M059J (cell line): ENCODE measurements at regions not wholly inside any gene's neighbourhood (a gene's known extent, or its start where the extent isn't known, plus 50 kb on each side); places are given as distances from the start of the nearest gene placed in this dataset.

Experiments
- DNase-seq: peaks from one replicate; pipeline ENCODE4 v3.0.0-alpha.2; 2012; ENCODE audit warnings: low read depth

DNA sequence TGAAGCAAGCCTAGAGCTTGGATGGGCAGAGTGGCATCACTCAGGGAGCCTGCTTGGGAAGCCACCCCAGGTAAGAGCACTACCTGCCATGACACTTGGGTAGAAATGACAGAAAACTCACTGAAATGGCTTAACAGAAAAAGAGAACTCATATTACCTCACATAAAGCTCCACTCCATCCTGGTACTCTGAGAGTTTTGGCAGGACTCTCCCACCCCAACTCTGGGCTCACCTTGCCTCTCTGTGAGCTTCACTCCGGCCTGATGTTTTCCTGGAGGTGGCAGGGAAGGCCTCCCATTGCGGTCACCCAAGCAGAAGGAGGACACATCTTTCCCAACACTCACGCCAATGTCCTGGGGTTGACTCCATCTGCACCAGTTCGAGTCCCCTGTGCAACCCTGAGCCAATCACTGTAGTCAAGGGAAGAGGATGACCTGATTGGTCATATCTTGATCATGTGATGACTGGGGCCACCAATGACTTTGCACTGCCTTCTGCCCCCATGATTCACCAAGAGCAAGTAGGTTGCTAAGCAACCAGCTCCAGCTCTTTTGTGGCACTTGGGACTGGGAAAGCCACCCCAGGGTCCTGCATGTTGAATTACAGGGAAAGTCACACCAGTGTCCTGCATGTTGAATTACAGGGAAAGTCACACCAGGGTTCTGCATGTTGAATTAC is 446.1 kb upstream of the SULF2 start:
- DNase-seq: no peak

DNA sequence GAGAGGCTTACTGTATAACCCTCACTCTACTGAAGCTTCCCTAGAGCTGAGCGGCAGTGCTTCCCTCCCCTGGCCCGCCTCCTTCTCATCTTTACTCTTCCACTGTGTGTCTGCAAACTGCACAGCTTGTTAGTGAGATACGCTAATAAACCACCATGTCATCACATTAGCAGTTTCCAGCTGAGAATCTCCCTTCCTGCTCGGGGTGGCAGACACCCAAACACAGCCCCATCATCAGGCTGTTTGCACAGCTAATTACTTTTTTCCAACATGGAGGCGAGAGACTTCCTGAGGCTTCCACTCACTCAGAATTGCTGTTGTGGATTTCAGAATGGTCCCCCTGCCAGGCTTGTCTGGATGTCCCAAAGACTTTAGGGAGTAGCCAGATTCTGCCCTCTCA is 444.9 kb upstream of the SULF2 start:
- DNase-seq: no peak

DNA sequence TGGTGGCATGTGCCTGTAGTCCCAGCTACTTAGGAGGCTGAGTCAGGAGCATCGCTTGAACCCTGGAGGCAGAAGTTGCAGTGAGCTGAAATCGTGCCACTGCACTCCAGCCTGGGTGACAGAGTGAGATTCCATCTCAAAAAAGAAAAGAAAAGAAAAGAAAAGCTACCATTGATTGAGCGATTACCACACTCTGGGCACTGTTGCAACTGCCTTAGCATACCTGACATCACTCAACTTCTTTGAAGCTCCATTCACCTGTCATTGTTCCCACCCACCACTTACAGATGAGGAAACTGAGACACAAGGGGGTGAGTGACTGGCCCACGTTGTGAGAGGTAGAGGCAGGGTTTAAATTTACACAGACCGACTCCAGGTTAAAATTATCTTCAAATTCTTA is 442.1 kb upstream of the SULF2 start:
- no peak for DNase-seq

DNA sequence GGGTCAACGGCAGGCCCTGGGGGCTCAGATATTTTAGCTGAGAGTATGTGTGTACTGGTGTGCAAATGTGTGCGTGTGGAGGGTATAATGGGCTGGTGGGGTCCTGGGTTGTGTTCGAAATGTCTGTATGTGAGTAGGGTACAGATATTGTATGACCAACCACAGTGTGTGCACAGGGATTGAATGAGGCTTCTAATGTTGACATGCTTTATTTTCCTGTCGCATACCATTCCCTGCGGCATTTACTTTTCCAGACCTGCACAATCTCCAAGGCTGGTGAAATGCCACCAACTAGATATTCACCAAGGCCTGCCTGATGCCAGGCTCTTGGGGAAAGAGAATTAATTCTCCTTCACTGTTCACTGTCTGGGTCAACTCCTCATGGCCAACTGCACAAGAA is 441.4 kb upstream of the SULF2 start:
- no peak for DNase-seq

DNA sequence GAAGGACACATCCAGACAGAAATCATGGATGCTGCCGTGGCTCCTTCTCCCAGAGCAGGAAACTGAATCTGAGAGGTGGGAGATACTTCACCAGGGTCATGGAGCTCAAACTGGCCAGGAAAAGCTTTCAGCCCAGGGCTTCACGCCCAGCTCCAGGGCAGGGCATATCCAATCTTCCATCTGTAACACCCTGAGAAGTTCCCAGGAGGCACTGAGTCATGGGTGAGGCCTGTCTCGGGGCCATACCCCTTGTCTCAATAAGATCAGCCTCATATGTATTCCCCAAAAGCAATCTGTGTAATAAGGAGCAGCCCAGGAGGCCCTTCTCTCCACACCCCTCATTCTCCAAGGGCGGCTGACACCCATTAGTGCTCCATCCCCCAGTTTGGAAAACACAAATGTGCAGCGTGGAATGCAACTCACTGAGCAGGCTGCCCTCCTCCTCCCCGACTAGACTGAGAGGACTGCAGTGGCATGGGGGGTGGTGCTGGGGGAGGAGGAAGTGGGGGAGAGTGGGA is 439.3 kb upstream of the SULF2 start:
- no peak for DNase-seq

DNA sequence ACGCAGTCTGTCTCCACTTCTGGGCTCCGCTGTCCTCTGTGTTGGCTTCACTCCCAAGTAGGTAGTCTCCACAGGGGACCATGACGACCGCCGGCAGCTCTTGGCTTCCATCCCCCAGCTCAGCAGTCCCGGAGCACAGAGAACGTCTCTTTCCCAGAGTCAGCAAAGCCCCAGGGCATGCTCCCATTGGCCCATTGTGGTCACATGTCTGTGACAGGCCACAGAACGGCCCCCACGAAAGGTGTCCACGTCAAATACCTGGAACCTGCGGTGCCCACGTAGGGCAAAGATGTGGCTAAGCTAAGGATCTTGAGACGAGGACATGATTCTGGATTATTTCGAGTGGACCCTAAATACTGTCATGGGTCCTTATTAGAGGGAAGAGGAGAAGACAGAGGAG is 438.4 kb upstream of the SULF2 start:
- DNase-seq: no peak

DNA sequence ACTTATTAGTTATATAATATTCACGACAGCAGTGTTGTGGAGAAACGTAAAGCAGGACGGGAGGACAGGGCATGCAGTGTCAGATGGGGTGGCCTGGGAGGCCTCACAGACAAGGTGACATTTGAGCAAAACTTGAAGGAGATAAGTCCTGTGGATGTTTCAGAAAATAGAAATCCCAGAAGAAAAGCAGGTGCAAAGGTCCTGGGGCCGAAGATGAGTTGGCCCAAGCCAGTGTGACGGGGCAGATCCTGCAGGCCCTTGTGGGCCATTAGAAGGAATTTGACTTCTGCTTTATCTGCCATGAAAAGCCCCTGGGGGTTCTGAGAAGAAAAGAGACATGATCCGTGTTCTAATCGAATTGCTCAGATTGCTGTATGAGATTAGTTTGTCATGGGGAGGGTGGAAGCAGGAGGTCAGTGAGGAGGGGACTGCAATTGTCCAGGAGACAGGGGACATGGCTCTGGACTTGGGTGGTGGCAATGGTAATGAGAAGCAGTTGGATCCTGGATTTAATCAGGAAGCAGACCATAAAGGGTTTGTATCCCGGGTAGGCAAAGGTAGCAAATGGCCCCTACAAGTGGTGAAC is 437.4 kb upstream of the SULF2 start:
- DNase-seq: no peak

DNA sequence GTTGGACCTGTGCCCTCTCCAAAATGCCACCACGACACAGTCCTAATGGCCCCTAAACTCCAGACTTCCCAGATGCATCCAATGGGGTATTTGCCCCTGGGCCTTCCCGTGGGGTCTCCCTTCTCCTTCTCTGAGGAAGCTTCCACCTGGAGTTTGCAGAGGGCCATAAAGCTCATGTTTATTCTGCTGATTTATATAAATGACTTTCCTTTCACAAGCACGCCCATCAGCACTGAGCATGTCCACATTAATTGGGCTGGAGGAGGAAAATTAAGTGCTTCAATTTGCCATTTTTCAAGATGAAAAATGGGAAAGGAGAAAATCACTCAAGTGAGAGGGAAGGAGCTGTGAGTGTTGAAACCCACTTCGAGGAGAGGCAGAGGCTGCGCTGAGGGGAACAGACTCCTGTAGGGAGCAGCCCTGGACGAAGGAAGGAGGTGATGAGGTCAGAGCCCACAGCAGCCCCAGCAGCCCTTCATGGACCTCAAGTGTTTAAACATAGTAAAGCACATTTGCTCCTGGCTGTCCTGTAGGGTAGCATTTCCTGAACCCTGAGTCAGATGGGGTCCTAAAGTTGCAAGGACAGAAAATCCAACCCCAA is 434.9 kb upstream of the SULF2 start:
- no peak for DNase-seq

DNA sequence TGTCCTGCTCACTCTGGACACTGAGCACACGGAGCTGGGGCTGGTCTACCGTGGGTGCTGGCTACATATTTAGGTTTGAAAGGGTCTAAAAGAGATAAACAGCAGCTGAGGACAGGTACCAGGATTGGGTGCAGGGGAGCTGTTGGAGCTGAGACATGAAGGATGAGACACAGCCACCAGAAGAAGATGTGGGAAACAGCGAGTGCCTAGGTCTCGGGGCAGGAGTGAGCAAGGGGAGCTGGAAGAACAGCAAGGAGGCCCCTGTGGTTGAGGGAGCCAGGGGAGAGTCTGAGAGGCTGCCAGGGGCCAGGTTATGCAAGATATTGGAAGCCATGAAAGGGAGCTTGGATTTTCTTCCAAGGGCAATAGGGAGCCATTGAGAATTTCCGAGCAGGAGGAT is 434.0 kb upstream of the SULF2 start:
- DNase-seq: no peak

DNA sequence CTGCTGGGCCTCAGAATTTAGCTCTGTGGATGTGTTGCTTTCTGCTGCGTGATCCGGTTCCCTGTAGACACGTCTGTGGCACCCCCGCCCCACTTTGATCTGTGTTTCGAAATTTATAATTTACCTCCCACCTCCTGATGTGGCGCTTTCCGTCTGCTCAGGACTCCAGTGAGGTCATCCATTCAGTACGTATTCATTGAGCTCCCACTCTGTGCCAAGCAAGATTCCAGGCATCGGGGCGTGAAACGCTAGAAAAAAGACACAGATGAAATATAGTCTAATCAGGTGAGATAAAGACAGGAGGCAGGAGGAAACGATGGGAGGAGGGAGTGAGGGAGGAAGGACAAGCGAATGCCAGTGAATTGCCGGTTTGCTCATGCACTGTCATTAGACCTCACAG is 431.9 kb upstream of the SULF2 start:
- no peak for DNase-seq

DNA sequence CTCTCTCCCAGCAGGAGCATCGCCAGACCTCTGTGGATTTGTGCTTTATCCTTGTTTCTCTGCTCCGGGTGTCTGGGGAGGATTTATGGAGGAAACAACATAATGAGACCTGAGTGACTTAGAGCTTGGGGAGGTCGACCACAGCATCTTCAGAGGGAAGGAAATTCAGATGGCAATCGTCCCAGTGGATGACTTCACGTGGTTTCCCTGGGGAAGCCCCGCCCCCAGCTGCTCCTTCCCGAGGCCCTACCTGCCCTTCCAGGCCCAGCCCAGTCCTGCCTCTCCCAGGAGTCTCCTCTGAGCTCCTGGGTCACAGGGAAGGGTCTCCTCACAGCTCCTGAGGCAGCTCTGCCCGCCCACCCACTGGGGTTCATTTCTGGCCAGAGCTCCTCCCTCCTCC is 430.3 kb upstream of the SULF2 start:
- peak; percentile 87 for DNase-seq

DNA sequence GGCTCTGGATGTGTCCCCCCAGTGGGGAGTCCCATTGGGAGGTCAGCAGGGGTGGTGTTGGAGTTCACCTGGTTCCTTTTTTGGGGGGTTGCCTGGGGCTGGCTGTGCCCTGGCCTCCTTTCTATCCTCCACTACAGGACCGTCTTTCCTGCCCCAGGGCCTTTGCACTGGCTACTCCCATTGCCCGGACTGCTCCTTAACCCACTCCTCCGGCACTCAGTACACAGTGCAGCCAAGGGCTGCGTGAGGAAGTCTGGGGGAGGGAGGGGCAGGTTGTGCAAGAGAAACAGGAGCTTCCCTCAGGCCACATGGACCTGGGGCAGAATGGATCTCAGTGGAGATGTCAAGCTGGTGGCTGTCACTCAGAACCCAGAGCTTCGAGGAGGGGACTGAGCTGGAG is 429.3 kb upstream of the SULF2 start:
- DNase-seq: peak; percentile 26

DNA sequence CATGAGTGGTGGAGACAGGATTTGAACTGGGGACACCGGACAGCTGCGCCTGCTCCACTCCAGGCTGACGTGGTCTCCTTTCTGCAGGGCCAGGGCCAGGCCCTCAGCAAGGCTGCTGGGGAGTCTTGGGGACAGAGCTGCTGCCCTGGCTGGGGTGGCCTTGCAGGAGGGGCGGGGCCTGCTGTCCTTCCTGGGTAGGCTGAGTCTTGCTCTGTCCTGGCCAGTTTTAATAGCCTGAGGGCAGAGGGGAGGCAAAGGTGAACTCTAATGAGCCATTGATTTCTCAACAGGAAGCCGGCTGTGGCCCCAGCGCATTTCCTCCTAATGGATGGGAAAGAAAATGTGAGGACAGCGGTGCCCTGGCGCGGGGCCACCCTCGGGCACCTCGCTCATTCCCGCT is 428.4 kb upstream of the SULF2 start:
- DNase-seq: peak; percentile 92

DNA sequence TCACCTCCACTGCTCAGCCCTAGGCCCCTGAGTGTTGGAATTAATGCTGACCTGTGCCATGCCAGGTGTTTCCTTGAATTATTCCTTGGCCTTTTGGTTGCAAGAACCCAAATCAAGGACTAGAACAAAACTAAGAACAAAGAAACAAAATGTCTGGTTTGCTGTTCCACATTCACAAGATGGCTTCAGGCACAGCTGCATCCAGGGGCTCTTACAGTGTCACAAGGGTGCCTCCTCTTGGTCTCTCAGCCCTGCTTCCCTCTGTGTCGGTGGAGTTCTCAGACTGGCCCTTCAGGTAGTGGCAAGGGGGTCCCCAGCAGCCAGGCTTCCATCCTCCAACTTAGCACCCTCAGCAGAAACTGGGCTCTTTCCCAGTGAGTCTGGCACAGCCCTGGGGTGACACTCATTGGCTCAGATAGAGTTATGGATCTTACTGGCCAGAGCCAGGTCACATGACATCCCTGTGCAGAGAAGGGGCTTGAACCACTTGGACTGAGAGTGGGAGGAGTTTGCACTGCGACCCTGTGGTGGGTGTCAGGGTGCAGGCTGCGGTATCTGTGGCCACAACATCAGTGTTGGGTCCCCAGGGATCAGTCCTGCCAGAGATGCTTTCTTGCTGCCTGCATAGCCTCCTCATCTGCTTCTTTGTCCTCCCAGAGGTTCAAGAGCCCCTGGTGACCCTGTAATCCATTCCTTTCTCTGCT is 427.7 kb upstream of the SULF2 start:
- DNase-seq: no peak

DNA sequence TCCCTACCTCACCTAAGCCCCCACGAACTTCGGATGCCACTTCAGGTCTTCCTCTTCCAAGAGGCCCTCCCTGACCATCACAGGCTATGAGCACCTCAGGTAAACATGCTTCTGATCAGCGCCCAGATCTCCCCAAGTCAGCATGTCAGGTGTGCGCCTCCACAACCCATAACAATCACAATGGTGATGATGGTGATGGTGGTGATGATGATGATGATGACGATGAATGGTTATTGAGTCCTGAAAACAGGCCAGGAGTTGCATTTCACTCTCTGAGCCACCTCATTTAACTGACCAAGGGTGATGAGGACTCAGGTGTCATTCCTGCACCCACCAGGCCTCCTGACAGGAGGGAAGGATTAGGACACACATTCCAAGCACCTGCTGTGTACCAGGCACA is 426.6 kb upstream of the SULF2 start:
- no peak for DNase-seq

DNA sequence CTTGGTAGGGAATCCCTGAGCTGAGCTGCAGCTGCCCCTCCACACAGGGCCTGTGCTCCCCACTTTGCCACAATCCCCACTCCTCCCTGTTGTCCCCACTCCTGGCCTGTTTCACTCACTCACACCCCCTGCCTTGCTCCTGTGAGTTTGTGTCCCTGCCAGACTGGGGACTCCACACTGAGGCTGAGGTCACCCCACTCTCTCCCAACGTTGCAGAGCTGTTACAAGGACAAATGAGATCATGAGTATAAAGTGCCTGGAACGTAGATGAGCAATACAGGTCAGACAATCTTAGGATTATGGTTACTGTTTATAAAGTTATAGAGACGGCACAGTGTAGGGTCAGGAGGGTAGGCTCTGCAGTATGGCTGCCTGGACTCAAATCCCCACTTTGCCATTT is 426.0 kb upstream of the SULF2 start:
- peak; percentile 26 for DNase-seq

DNA sequence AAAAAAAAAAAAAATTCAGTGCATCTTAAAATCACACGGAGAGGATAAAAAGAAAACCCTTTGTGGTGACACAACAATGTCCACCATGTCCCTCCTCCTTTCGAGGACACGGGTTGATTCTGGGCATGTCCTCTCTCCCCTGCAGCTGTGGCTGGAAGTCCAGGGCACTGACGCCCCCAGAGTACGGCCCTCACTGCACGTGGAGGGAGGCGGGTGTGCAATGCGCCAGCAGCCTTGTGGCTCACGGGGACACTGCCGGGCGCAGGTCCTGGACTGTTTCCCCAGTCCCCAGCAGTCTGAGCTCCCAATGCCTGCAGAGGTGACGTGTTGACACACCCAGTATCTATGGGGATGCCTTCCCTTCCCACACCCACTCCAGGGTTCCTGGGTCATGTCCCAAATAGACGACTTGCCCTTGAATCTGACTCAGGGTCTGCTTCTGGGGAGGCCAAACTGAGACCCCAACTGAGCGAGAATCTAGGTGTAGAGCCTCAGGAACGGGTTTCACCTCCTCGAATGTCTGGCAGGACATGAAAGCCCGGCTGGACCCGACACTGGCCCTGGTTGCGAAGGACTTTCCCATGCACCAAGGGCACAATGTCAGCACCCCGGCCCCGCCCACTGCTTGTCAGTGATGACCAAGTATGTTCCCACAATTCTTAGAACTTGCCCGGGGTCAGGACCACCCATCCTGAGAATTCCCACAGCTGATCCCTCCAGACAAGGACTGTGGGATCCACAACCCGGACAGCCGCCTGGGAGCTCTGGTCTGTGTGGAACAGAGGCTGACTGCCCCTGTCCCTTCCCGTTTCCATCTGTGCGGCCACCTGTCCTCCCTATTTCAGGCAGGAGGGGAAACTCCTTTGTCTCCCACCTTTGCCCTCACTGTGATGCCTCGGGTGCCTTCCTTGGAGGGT is 425.1 kb upstream of the SULF2 start:
- DNase-seq: no peak

DNA sequence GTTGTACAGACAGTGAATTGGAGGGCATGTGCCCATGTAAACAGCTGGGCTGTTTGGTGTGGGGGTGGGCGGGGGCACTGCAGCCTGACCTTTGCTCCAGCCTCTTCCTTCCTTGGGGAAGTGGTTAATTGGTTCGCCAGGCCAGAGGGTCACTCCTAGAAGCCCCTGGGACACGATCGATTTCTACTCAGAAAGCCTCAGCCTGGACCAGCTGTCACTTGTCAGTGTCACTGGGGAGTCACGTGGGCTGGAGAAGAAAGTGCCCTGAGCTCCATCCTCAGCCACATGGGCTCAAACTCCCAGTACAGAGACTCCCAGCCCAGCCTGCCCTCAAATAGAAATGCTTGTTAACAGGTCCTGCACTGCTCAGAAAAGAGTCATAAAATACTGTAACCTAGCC is 423.8 kb upstream of the SULF2 start:
- DNase-seq: no peak

DNA sequence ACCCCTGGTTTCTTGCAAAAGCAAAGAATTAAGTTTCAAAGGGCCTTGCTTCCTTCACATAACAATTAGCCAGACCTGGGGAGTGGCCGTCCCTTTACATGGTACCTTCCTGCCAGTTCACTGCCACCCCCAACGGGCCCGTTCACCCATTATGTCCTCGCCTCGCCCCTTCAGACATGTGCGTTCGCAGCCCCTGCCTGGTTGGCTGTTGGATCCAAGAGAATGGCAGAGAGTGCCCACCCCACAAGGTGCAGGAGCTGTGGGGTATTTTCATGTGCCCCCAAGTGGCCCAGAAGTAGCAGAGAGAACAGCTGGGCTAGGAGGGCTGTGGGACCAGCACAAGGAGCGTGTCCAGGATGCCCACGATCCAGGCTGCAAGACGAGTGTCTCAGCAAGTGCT is 422.9 kb upstream of the SULF2 start:
- DNase-seq: no peak

DNA sequence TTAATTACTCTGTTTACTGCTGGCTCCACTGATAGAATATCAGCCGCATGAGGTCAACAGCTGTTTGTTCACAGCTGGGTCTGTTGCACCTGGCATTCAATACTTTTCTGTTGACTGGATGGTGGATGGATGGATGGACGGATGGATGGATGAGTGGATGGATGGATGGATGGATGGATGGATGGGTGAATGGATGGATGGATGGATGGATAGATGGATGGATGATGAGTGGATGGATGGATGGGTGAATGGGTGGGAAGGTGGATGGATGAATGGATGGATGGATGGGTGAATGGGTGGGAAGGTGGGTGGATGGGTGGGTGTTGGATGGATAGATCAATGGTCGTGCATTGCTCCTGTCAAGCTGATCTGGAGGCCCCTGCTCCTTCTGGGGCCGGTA is 422.2 kb upstream of the SULF2 start:
- DNase-seq: no peak

DNA sequence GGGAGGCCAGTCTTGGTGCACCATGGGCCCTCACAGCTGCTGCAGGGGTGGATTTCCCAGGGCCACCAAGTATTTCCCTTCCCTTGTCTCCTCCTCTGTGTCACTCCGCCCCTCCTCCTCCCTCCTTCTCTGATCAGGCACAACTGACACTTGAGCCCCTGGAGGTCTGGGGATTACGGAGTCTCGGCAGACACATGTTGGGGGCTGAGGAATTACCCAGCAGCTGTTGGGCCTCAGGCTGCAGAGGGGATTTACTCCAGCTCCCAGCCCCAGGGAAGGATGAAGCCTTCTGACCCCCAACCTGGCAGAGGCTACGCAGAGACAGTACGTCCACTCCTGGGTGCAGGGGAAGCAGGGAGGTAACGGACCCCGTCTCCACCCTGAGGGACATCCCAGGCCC is 420.5 kb upstream of the SULF2 start:
- no peak for DNase-seq

DNA sequence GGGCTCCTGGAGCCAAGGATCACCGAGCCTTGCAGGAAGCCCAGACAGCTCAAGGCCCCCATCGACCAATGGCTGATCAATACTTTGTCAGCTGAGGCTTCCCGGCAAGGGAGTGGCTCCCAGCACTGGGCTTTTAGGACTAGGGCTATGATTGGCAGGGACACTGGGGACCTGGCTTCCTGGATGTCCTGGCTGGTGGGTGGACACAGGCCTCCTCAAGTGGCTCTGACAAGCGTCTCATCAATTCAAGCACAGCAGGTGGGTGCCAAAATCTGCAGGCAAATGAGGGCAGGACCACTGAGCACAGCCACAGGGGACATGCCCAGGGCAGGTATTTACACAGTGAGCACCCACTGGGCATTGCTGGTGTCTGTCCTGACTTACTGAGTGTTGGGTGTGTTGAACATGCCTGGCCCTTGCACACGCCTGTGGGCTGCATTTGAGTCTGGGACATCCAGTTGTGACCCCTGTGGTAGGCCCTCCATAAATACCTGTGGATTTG is 420.1 kb upstream of the SULF2 start:
- DNase-seq: no peak
